HS-27A (cell line): ENCODE measurements at regions not wholly inside any gene's neighbourhood (a gene's known extent, or its start where the extent isn't known, plus 50 kb on each side); places are given as distances from the start of the nearest gene placed in this dataset.

Experiments used
- DNase-seq: peaks from one replicate; pipeline ENCODE4 v3.0.0-alpha.2; 2012; ENCODE audit warnings: low read depth, missing footprints

GRCh38 chr2:18005411-18005810 lies 126.9 kb downstream of the KCNS3 start:
- DNase-seq = no peak

- no peak for DNase-seq
Observed at GRCh38 chr2:18001671-18002070, 123.2 kb downstream of the KCNS3 start.

GRCh38 chr2:17996978-17997377 lies 118.5 kb downstream of the KCNS3 start:
- DNase-seq = no peak

- DNase-seq = no peak
Observed at GRCh38 chr2:17995593-17995992, 117.1 kb downstream of the KCNS3 start.
